HG03045 (cell line): ENCODE measurements at regions not wholly inside any gene's neighbourhood (a gene's known extent, or its start where the extent isn't known, plus 50 kb on each side); places are given as distances from the start of the nearest gene placed in this dataset.
"Not testable (repeated sequence)": the region's sequence is repeated elsewhere in the genome, so short reads cannot be mapped to it uniquely, and the experiment has no call there.

ENCODE experiments used
- ATAC-seq: cut with Tn5 transposase; IDR thresholded peaks from one replicate; pipeline ENCODE4 v1.9.1; 2021; ENCODE audit warnings: mild to moderate bottlenecking, moderate library complexity; ENCODE audit not compliant: unreplicated experiment

DNA sequence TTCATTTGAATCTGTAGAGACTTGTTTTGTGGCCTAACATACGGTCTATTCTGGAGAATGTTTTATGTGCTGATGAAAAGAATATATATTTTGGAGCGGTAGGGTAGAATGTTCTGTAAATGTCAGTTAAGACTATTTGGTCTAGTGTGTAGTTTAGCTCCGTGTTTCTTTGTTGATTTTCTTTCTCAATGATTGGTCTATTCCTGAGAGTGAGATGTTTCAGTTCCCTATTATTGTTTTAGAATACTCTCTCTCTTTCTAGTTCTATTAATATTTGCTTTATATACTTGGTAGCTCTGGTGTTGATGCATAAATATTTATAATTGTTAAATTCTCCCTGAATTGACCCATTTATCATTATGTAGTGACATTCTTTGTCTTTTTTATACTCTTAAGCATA, 236.5 kb downstream of the GLUD2 start:
- no peak for ATAC-seq

DNA sequence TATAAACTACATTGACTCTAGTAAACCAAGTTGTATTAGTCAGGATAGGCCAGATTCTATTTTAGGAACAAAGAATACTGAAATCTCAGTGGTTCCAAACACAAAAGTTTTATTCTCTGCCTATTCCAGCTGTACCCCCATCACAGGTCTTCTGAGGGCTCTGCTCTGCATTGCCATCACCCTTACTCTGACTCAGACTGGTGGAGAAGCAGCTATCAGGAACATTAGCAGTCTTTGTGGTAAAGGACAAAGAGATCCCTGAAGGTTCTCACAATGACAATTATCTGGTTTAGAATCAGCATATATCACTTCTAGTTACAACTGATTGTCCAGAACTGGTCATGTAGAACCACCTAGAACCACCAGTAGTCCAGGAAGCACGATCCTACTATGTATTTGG, 251.1 kb downstream of the GLUD2 start:
- no peak for ATAC-seq

DNA sequence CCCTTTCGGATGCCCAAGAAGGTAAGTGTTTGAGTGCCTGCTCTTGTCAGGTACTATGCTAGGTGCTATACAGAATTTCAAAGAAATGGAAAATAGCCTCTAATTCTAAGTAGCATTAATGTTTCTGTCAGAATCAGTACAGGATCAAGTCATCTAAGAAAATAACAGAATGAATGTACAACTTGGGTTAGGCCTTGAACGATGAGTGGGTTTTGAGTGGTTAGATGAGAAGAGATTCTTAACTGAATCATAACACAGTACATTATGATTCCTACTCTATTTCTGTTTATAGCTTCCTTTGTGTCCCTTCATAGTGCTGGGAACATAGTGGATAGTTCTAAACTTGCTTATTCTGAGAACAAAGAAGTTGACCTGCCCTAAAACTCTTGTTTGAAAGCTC, 253.9 kb downstream of the GLUD2 start:
- ATAC-seq: no peak

DNA sequence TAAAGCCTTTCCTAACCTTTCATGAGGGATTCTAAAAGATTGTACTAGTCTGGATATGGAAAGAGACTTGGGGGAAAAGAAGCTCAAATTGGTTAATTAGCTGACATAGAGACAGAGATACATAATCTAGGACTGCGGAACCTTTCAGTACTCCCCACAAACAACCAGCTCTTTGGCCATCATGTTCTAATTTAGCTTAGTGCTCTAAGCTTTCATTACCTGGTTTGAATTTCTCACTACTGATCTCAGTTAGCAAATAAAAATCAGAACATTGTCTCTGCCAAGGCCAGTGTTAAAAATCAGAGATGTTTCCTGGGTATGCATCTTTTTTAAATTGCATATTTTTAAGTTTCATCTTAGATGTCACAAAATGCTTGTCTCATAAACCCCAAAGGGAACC, 254.4 kb downstream of the GLUD2 start:
- no peak for ATAC-seq

DNA sequence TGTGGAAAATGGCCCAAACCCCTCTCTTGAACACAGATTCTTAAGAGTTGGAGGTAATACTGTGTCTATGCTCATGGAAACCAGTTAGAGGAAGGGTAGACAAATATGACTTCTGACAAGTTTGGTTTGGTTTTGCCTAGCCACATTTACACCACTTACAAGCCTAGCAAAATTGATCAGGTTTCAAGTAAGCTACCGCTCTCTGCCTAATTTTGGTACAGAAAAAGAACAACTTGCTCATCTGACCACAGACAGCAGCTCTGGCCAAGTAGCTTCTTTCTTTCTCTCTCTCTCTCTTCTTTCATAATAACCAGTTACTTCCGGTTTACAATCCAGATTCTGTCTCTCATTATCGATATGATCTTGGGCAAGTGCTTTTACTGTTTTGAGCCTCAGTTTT, 260.0 kb downstream of the GLUD2 start:
- ATAC-seq: peak; percentile 77

DNA sequence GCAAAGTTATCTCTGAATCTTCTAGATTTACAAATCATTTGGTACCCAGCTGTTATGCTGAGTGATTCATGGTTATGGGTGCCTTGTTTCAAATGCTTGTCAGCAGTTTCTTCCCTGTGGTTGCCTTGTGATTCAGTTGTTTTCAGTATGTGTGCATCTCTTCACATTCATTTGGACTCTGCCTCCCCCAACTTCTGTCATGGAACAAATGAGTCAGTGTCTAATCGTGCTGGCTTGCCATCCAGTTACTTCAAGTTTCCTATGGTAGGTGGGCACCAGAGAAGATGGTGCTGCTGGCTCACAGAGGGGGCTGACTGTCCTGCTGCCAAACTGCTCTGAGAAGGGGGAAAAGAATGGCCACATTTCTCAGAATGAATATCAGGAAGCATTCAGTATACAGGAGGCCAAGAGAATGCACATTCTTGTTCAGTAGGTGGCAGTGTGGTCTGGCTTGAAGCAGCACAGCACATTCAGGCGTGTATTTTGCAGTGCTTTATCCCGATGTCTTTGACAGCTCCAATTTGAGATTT, 260.9 kb downstream of the GLUD2 start:
- ATAC-seq: peak; percentile 79

DNA sequence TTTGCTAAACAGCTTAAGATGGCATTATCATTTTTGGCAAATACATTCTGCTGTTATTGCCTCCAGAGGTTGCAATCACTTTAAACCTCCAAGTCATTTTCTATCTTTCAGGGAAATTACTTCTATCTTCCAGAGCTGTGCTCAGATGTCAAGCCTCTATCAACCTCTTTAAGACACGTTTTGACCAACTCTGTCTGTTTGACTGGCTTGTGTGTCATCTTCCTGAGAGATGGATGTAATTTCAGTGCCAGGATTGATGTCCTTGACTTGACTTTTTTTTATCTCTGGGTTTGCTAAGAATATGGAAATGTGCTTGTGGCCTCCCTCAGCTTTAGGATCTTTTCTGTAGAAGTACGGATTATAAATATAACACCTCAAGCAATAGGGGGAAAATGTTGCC, 263.4 kb downstream of the GLUD2 start:
- no peak for ATAC-seq

DNA sequence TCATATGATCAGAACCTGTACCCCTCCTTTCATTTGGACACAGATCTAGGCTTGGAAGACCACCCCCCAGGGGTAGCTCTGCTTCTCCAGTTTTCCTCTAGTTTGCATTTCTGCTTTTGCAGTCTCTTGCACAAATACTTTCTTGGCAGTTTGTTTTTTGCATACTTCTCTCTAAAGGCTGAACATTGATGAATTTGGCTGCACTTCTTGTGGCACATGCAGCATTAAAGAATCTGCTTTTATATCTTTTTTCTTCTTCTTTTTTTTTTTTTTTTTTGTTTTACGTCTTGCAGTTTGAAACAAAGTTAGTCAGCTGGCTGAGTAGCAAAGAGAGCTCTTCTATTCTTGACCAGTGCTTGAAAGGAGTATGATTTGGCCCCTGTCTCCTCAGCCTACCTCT, 273.0 kb downstream of the GLUD2 start:
- ATAC-seq: no peak

DNA sequence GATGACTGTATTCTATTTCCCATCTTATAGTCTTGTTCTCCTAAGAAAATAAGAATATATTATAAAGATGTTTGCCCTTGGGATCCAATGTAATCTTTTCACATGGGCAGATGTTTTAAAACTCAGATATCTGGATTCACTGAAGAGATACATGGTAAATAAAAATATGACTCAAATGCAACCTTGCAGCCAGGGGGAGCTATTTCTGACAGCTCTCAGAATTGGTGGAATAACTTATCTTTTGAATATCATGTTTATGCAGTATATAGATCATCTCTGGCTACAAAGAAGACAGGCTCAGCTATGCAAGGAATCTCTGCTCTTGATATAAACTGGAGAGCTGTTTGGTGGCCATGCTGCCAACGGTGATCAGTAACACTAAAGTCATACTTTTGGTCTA, 274.7 kb downstream of the GLUD2 start:
- no peak for ATAC-seq

DNA sequence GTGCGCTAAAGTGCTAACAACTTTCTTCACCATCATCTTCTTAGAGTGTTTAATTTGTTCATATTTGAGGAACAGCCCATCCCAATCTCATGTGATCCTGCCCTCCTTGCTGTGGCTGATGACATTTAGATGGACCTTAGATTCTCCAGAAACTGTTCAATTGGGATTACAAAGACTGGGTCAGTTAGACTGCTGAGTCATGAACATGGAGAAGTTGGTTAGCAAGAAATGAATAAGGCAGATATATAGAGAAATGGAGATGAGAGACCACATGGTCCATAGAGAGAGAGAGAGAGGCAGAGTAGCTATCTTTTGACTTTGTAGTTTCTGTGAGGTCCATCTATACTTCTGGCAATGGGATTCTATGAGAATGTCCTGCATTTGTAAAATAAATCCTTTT, 275.9 kb downstream of the GLUD2 start:
- no peak for ATAC-seq

DNA sequence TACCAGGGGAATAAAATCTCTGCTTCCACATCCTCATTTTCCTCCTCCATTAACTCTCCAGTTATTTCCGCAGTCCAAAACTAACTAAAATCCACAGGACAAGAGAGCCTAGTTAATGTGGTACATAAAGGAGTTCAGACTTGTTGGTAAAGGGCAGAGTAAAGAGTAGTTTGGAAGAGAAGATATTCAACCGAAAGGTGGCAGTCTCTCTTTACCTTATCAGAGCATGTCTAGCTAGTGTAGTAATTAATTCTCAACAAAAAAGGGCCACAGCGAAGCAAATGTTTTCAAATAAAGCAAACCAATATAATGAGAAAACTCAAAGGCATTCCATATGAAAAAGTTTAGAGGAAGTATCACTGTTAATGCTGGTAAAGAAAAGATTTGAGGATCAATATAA, 286.5 kb downstream of the GLUD2 start:
- no peak for ATAC-seq

DNA sequence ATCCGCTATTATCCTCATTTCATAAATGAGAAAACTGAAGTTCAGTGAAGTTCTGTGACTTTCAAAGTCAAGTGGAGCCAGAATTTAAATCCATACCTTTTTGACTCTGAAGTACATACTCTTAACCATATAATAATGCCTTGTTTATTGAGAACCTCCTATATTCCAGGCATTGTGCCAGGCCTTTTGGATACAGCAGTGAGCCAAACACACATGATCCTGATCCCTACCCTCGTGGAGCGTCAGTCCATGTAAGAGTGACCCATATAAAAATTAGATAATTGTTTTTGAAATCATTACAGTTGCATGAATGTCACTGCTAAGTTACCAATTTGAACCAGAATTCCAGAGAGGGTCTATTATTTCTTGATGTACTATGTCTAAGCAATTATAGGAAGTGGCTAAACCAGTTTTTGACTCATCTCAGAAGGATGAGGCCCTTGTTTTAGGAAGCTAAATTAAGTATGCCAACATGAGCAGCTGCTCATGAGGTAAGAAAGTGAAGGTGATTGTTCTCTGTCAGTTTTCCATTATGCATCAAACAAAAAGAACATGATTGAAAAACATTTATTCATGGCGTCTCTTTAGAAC, 289.5 kb downstream of the GLUD2 start:
- ATAC-seq: no peak

DNA sequence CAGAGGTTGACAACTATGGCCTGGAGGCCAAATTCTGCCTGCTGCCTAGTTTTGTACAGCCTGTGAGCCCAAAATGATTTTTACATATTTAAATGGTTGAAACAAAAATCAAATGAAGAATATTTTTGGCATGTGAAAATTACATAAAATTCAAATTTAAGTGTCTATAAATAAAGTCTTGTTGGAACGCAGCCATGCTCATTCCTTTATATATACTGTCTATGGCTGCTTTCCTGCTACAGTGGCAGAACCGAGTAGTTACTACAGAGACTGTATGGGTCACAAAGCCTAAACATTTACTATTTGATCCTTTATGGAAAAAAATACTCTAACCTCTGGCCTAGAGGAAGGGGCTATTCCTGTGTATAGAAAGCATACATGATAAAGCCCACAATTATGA, 290.4 kb downstream of the GLUD2 start:
- no peak for ATAC-seq

DNA sequence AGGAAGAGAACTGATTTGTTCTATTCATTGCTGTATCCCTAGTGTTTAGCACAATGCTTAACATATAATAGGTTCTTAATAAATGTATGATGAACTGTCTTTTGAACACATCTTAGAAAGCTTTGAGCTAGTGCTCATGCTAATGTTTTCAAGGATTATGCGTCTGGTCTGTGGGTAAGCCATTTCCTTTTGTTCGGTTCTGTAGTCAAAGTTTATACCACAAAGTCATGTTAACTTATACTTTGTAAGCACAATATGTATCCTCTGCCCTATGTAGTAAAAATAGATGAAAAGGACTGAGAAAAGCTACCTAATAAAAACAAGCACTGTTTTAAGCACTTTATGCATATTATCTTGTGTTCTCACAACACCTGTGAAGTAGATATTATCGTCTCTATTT, 301.9 kb downstream of the GLUD2 start:
- ATAC-seq: no peak

DNA sequence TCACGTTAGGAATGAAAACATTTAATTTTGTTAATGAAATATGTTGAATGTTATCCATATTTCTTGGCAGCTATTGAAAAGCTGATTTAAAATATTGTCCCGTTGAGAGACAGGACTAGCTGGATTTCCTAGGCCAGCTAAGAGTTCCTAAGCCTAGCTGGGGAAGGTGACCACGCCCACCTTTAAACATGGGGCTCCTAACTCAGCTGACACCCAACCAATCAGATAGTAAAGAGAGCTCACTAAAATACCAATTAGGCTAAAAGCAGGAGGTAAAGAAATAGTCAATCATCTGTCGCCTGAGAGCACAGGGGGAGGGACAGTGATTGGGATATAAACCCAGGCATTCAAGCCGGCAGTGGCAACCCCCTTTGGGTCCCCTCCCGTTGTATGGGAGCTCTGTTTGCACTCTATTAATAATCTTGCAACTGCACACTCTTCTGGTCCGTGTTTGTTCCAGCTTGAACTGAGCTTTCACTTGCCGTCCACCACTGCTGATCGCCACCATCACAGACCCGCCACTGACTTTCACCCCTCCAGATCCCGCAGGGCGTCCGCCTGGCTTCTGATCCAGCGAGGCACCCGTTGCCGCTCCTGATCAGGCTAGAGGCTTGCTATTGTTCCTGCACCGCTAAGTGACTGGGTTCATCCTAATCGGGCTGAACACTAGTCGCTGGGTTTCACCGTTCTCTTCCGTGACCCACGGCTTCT, 308.9 kb downstream of the GLUD2 start:
- no peak for ATAC-seq

DNA sequence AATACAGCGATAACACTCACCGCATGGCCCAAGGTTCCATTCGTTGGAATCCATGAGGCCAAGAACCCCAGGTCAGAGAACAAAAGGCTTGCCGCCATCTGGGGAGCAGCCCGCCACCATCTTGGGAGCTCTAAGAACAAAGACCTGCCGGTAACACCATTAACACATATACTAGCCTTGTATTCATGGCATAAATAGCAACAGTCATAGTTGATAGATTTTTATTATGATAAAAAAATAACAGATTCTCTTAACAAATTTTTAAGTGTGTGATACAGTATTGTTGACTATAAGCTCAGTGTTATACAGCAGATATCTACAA, 309.4 kb downstream of the GLUD2 start:
- no peak for ATAC-seq

DNA sequence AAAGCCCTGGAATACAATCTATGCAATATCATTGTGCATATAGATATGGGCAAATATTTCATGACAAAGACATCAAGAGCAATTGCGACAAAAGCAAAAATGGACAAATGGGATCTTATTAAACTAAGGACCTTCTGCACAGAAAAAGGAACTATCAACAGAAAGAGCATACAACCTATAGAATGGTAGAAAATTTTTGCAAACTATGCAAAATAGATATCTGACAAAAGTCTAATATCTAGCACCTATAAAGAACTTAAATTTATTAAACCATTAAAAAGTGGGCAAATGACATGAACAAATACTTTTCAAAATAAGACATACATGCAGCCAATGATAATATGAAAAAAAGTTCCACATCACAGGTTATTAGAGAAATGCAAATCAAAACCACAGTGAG, 312.9 kb downstream of the GLUD2 start:
- no peak for ATAC-seq

DNA sequence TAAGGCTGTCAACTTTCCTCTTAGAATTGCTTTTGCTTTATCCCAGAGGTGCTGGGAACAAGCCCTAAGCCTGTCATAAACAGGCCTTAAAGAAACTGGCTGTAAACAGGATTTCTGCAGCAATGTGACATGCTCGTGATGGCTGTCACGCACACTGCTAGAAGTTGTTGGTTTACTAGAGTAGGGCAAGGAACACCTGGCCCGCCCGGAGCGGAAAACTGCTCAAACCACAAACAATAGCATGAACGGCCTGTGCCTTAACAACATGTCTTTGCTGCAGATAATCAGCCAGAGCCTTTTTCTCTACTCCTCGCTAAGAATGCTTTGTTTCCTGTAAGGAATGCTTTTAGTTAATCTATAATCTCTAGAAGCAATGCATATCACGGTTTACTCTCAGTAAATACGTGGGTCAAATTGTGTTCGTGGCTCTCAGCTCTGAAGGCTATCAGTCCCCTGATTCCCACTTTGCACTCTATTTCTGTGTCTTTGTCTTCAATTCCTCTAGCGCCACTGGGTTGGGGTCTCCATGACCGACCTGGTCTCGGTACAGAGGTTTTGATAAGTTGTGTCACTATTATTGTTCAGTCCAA, 318.3 kb downstream of the GLUD2 start:
- no peak for ATAC-seq

DNA sequence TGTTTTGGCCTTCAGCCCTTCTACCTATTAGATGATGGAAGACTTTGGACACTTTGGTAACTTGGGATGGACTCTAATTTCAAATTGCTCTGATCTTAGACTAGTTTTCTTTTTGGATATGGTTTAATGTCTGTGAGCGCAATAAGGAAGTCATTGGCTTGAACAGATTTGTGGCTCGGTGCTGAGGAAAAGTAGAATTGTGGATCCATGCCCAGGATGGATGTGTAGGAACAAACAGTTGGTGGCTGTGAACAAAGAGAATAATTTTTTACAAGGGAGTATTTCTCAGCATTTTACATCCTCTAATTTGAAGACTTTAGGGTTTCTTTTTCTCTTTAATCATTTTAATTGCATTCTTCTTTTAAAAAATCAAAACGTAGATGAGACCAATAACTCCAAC, 327.1 kb downstream of the GLUD2 start:
- no peak for ATAC-seq

DNA sequence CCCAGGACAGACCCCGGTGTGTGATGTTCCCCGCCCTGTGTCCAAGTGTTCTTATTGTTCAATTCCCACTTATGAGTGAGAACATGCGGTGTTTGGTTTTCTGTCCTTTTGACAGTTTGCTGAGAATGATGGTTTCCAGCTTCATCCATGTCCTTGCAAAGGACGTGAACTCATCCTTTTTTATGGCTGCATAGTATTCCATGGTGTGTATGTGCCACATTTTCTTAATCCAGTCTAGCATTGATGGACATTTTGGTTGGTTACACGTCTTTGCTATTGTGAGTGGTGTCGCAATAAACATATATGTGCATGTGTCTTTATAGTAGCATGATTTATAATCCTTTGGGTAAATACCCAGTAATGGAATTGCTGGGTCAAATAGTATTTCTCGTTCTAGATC, 334.5 kb downstream of the GLUD2 start:
- ATAC-seq: not testable (repeated sequence)

DNA sequence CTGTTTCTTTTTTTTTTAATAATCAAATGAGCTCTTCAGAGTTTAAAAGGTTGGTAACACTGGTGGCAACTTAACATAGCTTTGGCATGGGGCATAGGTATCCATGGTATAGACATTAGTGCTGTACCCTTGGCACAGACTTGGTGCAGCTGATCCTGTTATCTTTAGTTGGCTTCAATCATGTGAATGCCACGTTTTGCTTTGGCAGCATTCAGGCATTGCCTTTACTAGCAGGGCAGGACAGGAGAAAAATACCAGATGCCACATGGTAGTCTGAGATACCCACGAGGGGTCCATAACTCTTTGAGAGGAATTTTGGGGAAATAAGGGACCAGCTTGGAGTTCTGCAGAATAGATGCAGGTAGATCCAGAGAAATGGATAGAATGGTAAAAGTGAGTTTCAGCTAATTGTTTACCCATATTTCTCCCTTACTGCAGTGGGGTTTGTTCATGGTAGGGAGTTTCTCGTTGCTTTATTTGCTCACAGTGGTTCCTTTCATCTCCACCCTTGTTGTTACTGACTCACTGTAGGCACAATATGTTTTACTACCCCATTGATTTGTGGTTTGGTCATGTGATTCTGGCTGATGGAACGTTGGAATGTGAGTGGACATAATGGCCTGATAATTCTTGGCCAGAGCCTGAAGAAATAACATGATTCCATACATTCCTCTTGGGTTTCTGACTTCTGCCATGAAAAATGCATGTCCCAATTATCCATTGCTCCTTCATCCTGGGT, 342.7 kb downstream of the GLUD2 start:
- no peak for ATAC-seq

DNA sequence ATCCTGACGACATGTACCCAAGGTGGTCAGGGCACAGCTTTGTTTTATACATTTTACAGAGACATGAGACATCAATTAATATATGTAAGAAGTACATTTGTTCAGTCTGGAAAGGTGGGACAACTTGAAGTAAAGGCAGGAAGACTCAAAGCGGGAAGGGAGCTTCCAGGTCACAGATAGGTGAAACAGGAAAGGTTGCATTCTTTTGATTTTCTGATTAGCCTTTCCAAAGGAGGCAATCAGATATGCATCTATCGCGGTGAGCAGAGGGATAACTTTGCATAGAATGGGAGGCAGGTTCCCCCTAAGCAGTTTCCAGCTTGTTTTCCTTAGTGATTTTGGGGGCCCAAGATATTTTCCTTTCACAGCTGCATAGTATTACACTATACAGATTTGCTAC, 358.4 kb downstream of the GLUD2 start:
- no peak for ATAC-seq
